RWPE2 (cell line): ENCODE measurements at regions not wholly inside any gene's neighbourhood (a gene's known extent, or its start where the extent isn't known, plus 50 kb on each side); places are given as distances from the start of the nearest gene placed in this dataset.
"Not testable (repeated sequence)": the region's sequence is repeated elsewhere in the genome, so short reads cannot be mapped to it uniquely, and the experiment has no call there.

Experiments used
- ATAC-seq: fragments of 200-7000 bp; cut with Tn5 transposase; 3 replicates; pipeline ENCODE4 v1.9.1; 2021; ENCODE audit warnings: low read depth
- DNase-seq: peaks from one replicate; pipeline ENCODE4 v3.0.0-alpha.2; 2020; ENCODE audit warnings: low spot score
- H3K27ac ChIP-seq: fragments of 450-650 bp; 2 replicates; pipeline ENCODE4 v1.5.1; 2017; ENCODE audit warnings: mild to moderate bottlenecking; ENCODE audit not compliant: poor library complexity, severe bottlenecking
- H3K27me3 ChIP-seq: fragments of 250-450 bp; sonication (Bioruptor Pico); 2 replicates; pipeline ENCODE4 v1.5.1; 2021; ENCODE audit warnings: mild to moderate bottlenecking, moderate library complexity; ENCODE audit not compliant: insufficient read depth, poor library complexity, severe bottlenecking
- H3K36me3 ChIP-seq: fragments of 250-450 bp; sonication (Bioruptor Pico); 2 replicates; pipeline ENCODE4 v1.5.1; 2020; ENCODE audit warnings: low read depth, mild to moderate bottlenecking, moderate library complexity
- H3K4me1 ChIP-seq: fragments of 250-450 bp; sonication (Bioruptor Pico); 2 replicates; pipeline ENCODE4 v1.5.1; 2021; ENCODE audit warnings: mild to moderate bottlenecking, moderate library complexity; ENCODE audit not compliant: insufficient read depth, poor library complexity, severe bottlenecking
- H3K4me3 ChIP-seq: fragments of 250-450 bp; sonication (Bioruptor Pico); 2 replicates; pipeline ENCODE4 v1.5.1; 2021; ENCODE audit warnings: mild to moderate bottlenecking, moderate library complexity; ENCODE audit not compliant: severe bottlenecking
- H3K9me3 ChIP-seq: fragments of 250-450 bp; sonication (Bioruptor Pico); 2 replicates; pipeline ENCODE4 v1.5.1; 2021; ENCODE audit warnings: mild to moderate bottlenecking, moderate library complexity; ENCODE audit not compliant: severe bottlenecking
- CTCF ChIP-seq: fragments of 450-650 bp; IDR thresholded peaks from one replicate; pipeline ENCODE4 v1.5.1; 2017; ENCODE audit warnings: mild to moderate bottlenecking, moderate library complexity; ENCODE audit not compliant: poor library complexity, severe bottlenecking

- no peaks in the 10 kb centered on the region for H3K4me1 ChIP-seq
- no peak overlapping the region for H3K4me3 ChIP-seq
- H3K27ac ChIP-seq: no peak overlapping the region
- no peak for DNase-seq
- no peak for ATAC-seq
- no peaks in the 10 kb centered on the region for H3K36me3 ChIP-seq
- no peaks in the 10 kb centered on the region for H3K27me3 ChIP-seq
- TF ChIP-seq CTCF: no peak
- H3K9me3 ChIP-seq: no peaks in the 10 kb centered on the region
Observed at GRCh38 chr6:29227235-29227634, 56.5 kb downstream of the OR2J2 start.

GRCh38 chr6:29230666-29231065, 60.0 kb downstream of the OR2J2 start:
- no peak for TF ChIP-seq CTCF
- Histone ChIP-seq H3K9me3 (no peaks in the 10 kb centered on the region), H3K4me1 (no peaks in the 10 kb centered on the region), H3K27ac (no peak overlapping the region), H3K36me3 (no peaks in the 10 kb centered on the region), H3K27me3 (peaks cover 7% of the 10 kb centered on the region), H3K4me3 (no peak overlapping the region)
- DNase-seq (no peak), ATAC-seq (peak; percentile 44; the same call in 2 of the 3 replicates)

GRCh38 chr6:29232725-29233124, 62.0 kb downstream of the OR2J2 start:
- ATAC-seq: no peak

GRCh38 chr6:29236060-29236459, 65.4 kb downstream of the OR2J2 start:
- no peak for TF ChIP-seq CTCF
- no peak for DNase-seq

More at GRCh38 chr6:29232725-29233124, 62.0 kb downstream of the OR2J2 start:
- no peak for DNase-seq
- TF ChIP-seq CTCF: no peak
- Histone ChIP-seq H3K36me3 (no peaks in the 10 kb centered on the region), H3K4me3 (no peak overlapping the region), H3K27me3 (peaks cover 7% of the 10 kb centered on the region), H3K4me1 (no peaks in the 10 kb centered on the region), H3K27ac (no peak overlapping the region), H3K9me3 (no peaks in the 10 kb centered on the region)

GRCh38 chr6:29236634-29237033, 64.9 kb upstream of the OR14J1 start:
- Histone ChIP-seq H3K27ac (no peak overlapping the region), H3K36me3 (no peaks in the 10 kb centered on the region), H3K9me3 (no peaks in the 10 kb centered on the region), H3K4me3 (no peak overlapping the region), H3K27me3 (peaks cover 7% of the 10 kb centered on the region), H3K4me1 (no peaks in the 10 kb centered on the region)
- ATAC-seq (no peak), DNase-seq (no peak)
- TF ChIP-seq CTCF: no peak

More at GRCh38 chr6:29236060-29236459, 65.4 kb downstream of the OR2J2 start:
- ATAC-seq: no peak
- no peaks in the 10 kb centered on the region for H3K9me3 ChIP-seq
- H3K4me3 ChIP-seq: no peak overlapping the region
- no peak overlapping the region for H3K27ac ChIP-seq
- H3K4me1 ChIP-seq: no peaks in the 10 kb centered on the region
- peaks cover 7% of the 10 kb centered on the region for H3K27me3 ChIP-seq
- H3K36me3 ChIP-seq: no peaks in the 10 kb centered on the region

- DNase-seq, H3K27me3 ChIP-seq, H3K9me3 ChIP-seq, H3K27ac ChIP-seq, ATAC-seq, H3K4me3 ChIP-seq, H3K4me1 ChIP-seq, H3K36me3 ChIP-seq: not testable (repeated sequence)
Observed at GRCh38 chr6:29243044-29243443, 58.5 kb upstream of the OR14J1 start.
